Islet of Langerhans (tissue), 1 donor: ENCODE measurements at regions not wholly inside any gene's neighbourhood (a gene's known extent, or its start where the extent isn't known, plus 50 kb on each side); places are given as distances from the start of the nearest gene placed in this dataset.

Source experiments
- FAIRE-seq: peaks from one replicate; lab custom pipeline; 2011; peaks lifted over from hg19 to GRCh38; lab: Jason Lieb, UNC

GRCh38 chr14:95034788-95035187 is 122.5 kb downstream of the DICER1 start:
- no peak for FAIRE-seq

GRCh38 chr14:95033682-95034632 is 123.4 kb downstream of the DICER1 start:
- FAIRE-seq: no peak

GRCh38 chr14:95033031-95033430 is 124.3 kb downstream of the DICER1 start:
- FAIRE-seq: no peak

GRCh38 chr14:95026851-95027463 is 130.4 kb downstream of the DICER1 start:
- FAIRE-seq: no peak

GRCh38 chr14:95025941-95026340 is 131.4 kb downstream of the DICER1 start:
- no peak for FAIRE-seq

- no peak for FAIRE-seq
Measured at GRCh38 chr14:95025218-95025617, 132.1 kb downstream of the DICER1 start.

GRCh38 chr14:95024380-95024779 is 132.9 kb downstream of the DICER1 start:
- no peak for FAIRE-seq

- no peak for FAIRE-seq
Measured at GRCh38 chr14:95023886-95024285, 133.4 kb downstream of the DICER1 start.

GRCh38 chr14:95023115-95023514 is 134.2 kb downstream of the DICER1 start:
- no peak for FAIRE-seq

- no peak for FAIRE-seq
Measured at GRCh38 chr14:95021588-95021987, 135.7 kb downstream of the DICER1 start.

GRCh38 chr14:95018821-95019220 is 138.5 kb downstream of the DICER1 start:
- no peak for FAIRE-seq

- no peak for FAIRE-seq
Measured at GRCh38 chr14:95015046-95015445, 142.3 kb downstream of the DICER1 start.

GRCh38 chr14:95014036-95014435 is 143.3 kb downstream of the DICER1 start:
- no peak for FAIRE-seq

- no peak for FAIRE-seq
Measured at GRCh38 chr14:95011445-95012006, 145.8 kb downstream of the DICER1 start.

GRCh38 chr14:95008445-95009217 is 148.7 kb downstream of the DICER1 start:
- FAIRE-seq: no peak

- no peak for FAIRE-seq
Measured at GRCh38 chr14:95007921-95008320, 149.4 kb downstream of the DICER1 start.

- no peak for FAIRE-seq
Measured at GRCh38 chr14:95006479-95006878, 150.8 kb downstream of the DICER1 start.

- FAIRE-seq: no peak
Measured at GRCh38 chr14:95006051-95006450, 151.3 kb downstream of the DICER1 start.

GRCh38 chr14:95003099-95003960 is 154.0 kb downstream of the DICER1 start:
- FAIRE-seq: no peak

GRCh38 chr14:94998685-94999084 is 158.6 kb downstream of the DICER1 start:
- no peak for FAIRE-seq

GRCh38 chr14:94998110-94998509 is 159.2 kb downstream of the DICER1 start:
- no peak for FAIRE-seq

- FAIRE-seq: no peak
Measured at GRCh38 chr14:94995551-94995950, 161.8 kb downstream of the DICER1 start.
